H9 (cell line): ENCODE measurements at regions not wholly inside any gene's neighbourhood (a gene's known extent, or its start where the extent isn't known, plus 50 kb on each side); places are given as distances from the start of the nearest gene placed in this dataset.

ENCODE experiments used
- DNase-seq: peaks from one replicate; pipeline ENCODE4 v3.0.0-alpha.2; 2017
- H2AFZ ChIP-seq: one replicate; pipeline ENCODE4 v1.6.1; 2013; ENCODE audit warnings: mild to moderate bottlenecking, low read length, control low read depth, moderate library complexity
- H2AK5ac ChIP-seq: 2 replicates; pipeline ENCODE4 v1.6.1; 2013; ENCODE audit warnings: low read length, control low read depth, mixed read lengths; ENCODE audit not compliant: insufficient read length
- H2BK120ac ChIP-seq: one replicate; pipeline ENCODE4 v1.6.1; 2013; ENCODE audit warnings: low read depth, mild to moderate bottlenecking, low read length, control low read depth, inconsistent platforms; ENCODE audit not compliant: poor library complexity, severe bottlenecking
- H2BK12ac ChIP-seq: 2 replicates; pipeline ENCODE4 v1.6.1; 2013; ENCODE audit warnings: low read length, control low read depth, mixed read lengths, low read depth; ENCODE audit not compliant: insufficient read length
- H2BK15ac ChIP-seq: 2 replicates; pipeline ENCODE4 v1.6.1; 2013; ENCODE audit warnings: low read depth, low read length, control low read depth
- H2BK20ac ChIP-seq: one replicate; pipeline ENCODE4 v1.6.1; 2013; ENCODE audit warnings: low read depth, mild to moderate bottlenecking, low read length, control low read depth, inconsistent platforms; ENCODE audit not compliant: poor library complexity, severe bottlenecking
- H2BK5ac ChIP-seq: 2 replicates; pipeline ENCODE4 v1.6.1; 2013; ENCODE audit warnings: low read length, control low read depth, mixed read lengths; ENCODE audit not compliant: insufficient read length
- H3K14ac ChIP-seq: 2 replicates; pipeline ENCODE4 v1.6.1; 2013; ENCODE audit warnings: low read length, control low read depth; ENCODE audit not compliant: insufficient read depth
- H3K18ac ChIP-seq: 2 replicates; pipeline ENCODE4 v1.6.1; 2013; ENCODE audit warnings: low read depth, mild to moderate bottlenecking, mixed read lengths, low read length, control low read depth; ENCODE audit not compliant: insufficient read length
- H3K23ac ChIP-seq: 2 replicates; pipeline ENCODE4 v1.6.1; 2013; ENCODE audit warnings: low read length, control low read depth, mixed read lengths, low read depth; ENCODE audit not compliant: insufficient read length
- H3K23me2 ChIP-seq: 2 replicates; pipeline ENCODE4 v1.6.1; 2013; ENCODE audit warnings: low read depth, mild to moderate bottlenecking, mixed read lengths, low read length, control low read depth; ENCODE audit not compliant: insufficient read length, poor library complexity, severe bottlenecking
- H3K27ac ChIP-seq: 2 replicates; pipeline ENCODE4 v1.5.1; 2013; ENCODE audit warnings: low read length, control low read depth, mixed read lengths, low read depth; ENCODE audit not compliant: insufficient read length
- H3K27me3 ChIP-seq: 2 replicates; pipeline ENCODE4 v1.6.1; 2013; ENCODE audit warnings: low read length, control low read depth, inconsistent platforms; ENCODE audit not compliant: insufficient read depth
- H3K4ac ChIP-seq: 2 replicates; pipeline ENCODE4 v1.6.1; 2013; ENCODE audit warnings: low read depth, mild to moderate bottlenecking, control low read depth, inconsistent platforms, low read length, moderate library complexity
- H3K4me1 ChIP-seq: 2 replicates; pipeline ENCODE4 v1.6.1; 2013; ENCODE audit warnings: low read length, control low read depth, inconsistent platforms; ENCODE audit not compliant: insufficient read depth
- H3K4me2 ChIP-seq: 2 replicates; pipeline ENCODE4 v1.6.1; 2013; ENCODE audit warnings: low read length, control low read depth, mixed read lengths; ENCODE audit not compliant: insufficient read length, insufficient read depth
- H3K56ac ChIP-seq: 2 replicates; pipeline ENCODE4 v1.6.1; 2013; ENCODE audit warnings: low read depth, mild to moderate bottlenecking, mixed read lengths, low read length, control low read depth; ENCODE audit not compliant: insufficient read length
- H3K79me1 ChIP-seq: 2 replicates; pipeline ENCODE4 v1.6.1; 2013; ENCODE audit warnings: low read depth, mild to moderate bottlenecking, moderate library complexity, low read length, control low read depth, inconsistent platforms; ENCODE audit not compliant: insufficient read depth, poor library complexity, severe bottlenecking
- H3K79me2 ChIP-seq: 2 replicates; pipeline ENCODE4 v1.6.1; 2013; ENCODE audit warnings: low read length, control low read depth, inconsistent platforms; ENCODE audit not compliant: insufficient read depth
- H3K9ac ChIP-seq: 2 replicates; pipeline ENCODE4 v1.6.1; 2013; ENCODE audit warnings: low read length, control low read depth, mixed read lengths; ENCODE audit not compliant: insufficient read length; ENCODE audit errors: extremely low read depth
- H3K9me3 ChIP-seq: one replicate; pipeline ENCODE4 v1.6.1; 2013; ENCODE audit warnings: low read depth, low read length, inconsistent platforms; ENCODE audit not compliant: control insufficient read depth
- H3T11ph ChIP-seq: one replicate; pipeline ENCODE4 v1.6.1; 2013; ENCODE audit warnings: mild to moderate bottlenecking, low read length, control low read depth, inconsistent platforms
- H4K20me1 ChIP-seq: one replicate; pipeline ENCODE4 v1.6.1; 2013; ENCODE audit not compliant: control insufficient read depth, insufficient read length, insufficient read depth
- H4K5ac ChIP-seq: 2 replicates; pipeline ENCODE4 v1.6.1; 2013; ENCODE audit warnings: low read depth, mild to moderate bottlenecking, mixed read lengths, low read length, control low read depth; ENCODE audit not compliant: insufficient read length
- H4K8ac ChIP-seq: replicated peaks from 2 replicates; pipeline ENCODE4 v1.6.1; 2013; ENCODE audit warnings: low read length, control low read depth, mixed read lengths, low read depth; ENCODE audit not compliant: insufficient read length
- H4K91ac ChIP-seq: 2 replicates; pipeline ENCODE4 v1.6.1; 2013; ENCODE audit warnings: low read depth, mild to moderate bottlenecking, moderate library complexity, mixed read lengths, low read length, control low read depth; ENCODE audit not compliant: insufficient read length
- H3K27ac Mint-ChIP-seq, 3 experiments: 2 replicates in 2 of 3; 3 replicates in 1 of 3; pipeline ENCODE4 v1.8.0; 2020 to 2021; ENCODE audit warnings: mixed read lengths in 3 of 3, mild to moderate bottlenecking in 1 of 3, moderate library complexity in 1 of 3
- H3K27me3 Mint-ChIP-seq: 2 replicates; pipeline ENCODE4 v1.8.0; 2021; ENCODE audit warnings: low read depth, mild to moderate bottlenecking, moderate library complexity, mixed read lengths
- H3K36me3 Mint-ChIP-seq, 3 experiments: 2 replicates in 2 of 3; 3 replicates in 1 of 3; pipeline ENCODE4 v1.8.0; 2020 to 2021; ENCODE audit warnings: low read depth in 3 of 3, mixed read lengths in 3 of 3; ENCODE audit not compliant: insufficient read depth in 1 of 3
- H3K4me1 Mint-ChIP-seq, 2 experiments: 2 replicates each; pipeline ENCODE4 v1.8.0; 2020; ENCODE audit warnings: mixed read lengths in 2 of 2
- H3K4me3 Mint-ChIP-seq, 2 experiments: 2 replicates in 1 of 2; 3 replicates in 1 of 2; pipeline ENCODE4 v1.8.0; 2020 to 2021; ENCODE audit warnings: mild to moderate bottlenecking in 2 of 2, mixed read lengths in 2 of 2, moderate library complexity in 1 of 2
- H3K9me3 Mint-ChIP-seq, 2 experiments: 2 replicates in 1 of 2; 3 replicates in 1 of 2; pipeline ENCODE4 v1.8.0; 2020; ENCODE audit warnings: mild to moderate bottlenecking in 2 of 2, mixed read lengths in 2 of 2, moderate library complexity in 1 of 2
- CTCF ChIP-seq: fragments of 200-600 bp; sonication (generic); conservative IDR thresholded peaks from 3 replicates; pipeline ENCODE4 v1.8.0; 2021; ENCODE audit warnings: antibody characterized with exemption, mild to moderate bottlenecking
- WGBS: extraction: QIAGEN DNeasy Blood & Tissue Kit; methylation state at CpG from one replicate; pipeline ENCODE4 v1.1.7; 2013; ENCODE audit warnings: missing lambda C conversion rate, low lambda C conversion rate, mixed read lengths; ENCODE audit not compliant: insufficient read length; ENCODE audit errors: extremely low coverage; 5-methylcytosine and 5-hydroxymethylcytosine counted together

GRCh38 chr13:81637457-81637856 is 1296.5 kb upstream of the SPRY2 start:
- H3K36me3 Mint-ChIP-seq = peaks cover 0 to 2% (median 0%) of the 10 kb centered on the region in 3 experiments; a peak in 2 of 7 replicates
- Histone ChIP-seq H3K4ac (no peak overlapping the region), H4K91ac (no peak overlapping the region), H3K23ac (no peak overlapping the region), H2BK20ac (no peak overlapping the region), H3K14ac (no peak overlapping the region), H2BK12ac (no peak overlapping the region), H3K79me2 (no peaks in the 10 kb centered on the region), H3K9ac (no peak overlapping the region), H4K20me1 (no peaks in the 10 kb centered on the region), H2BK120ac (no peak overlapping the region), H3K27ac (no peak overlapping the region), H3K56ac (no peak overlapping the region), H4K8ac (no peak overlapping the region), H3T11ph (no peak overlapping the region), H2AK5ac (no peak overlapping the region), H3K4me1 (no peaks in the 10 kb centered on the region), H3K9me3 (no peaks in the 10 kb centered on the region), H3K23me2 (no peaks in the 10 kb centered on the region), H3K27me3 (no peaks in the 10 kb centered on the region), H3K4me2 (no peak overlapping the region), H2BK15ac (no peak overlapping the region), H2AFZ (no peak overlapping the region), H4K5ac (no peak overlapping the region), H2BK5ac (no peak overlapping the region), H3K18ac (no peak overlapping the region), H3K79me1 (no peaks in the 10 kb centered on the region)
- H3K27me3 Mint-ChIP-seq = no peaks in the 10 kb centered on the region
- DNase-seq = no peak
- H3K9me3 Mint-ChIP-seq = peaks cover 0 to 3% of the 10 kb centered on the region in 2 experiments; a peak in 3 of 5 replicates
- WGBS = no CpG with 5 or more reads among the region's 2 CpGs
- H3K4me1 Mint-ChIP-seq = no peaks in the 10 kb centered on the region
- TF ChIP-seq CTCF = no peak
- no peak overlapping the region for H3K4me3 Mint-ChIP-seq
- H3K27ac Mint-ChIP-seq = no peak overlapping the region
